ENCODE measurements at regions not wholly inside any gene's neighbourhood (a gene's known extent, or its start where the extent isn't known, plus 50 kb on each side); places are given as distances from the start of the nearest gene placed in this dataset.

- TF ChIP-seq CTCF (conservative IDR thresholded peaks at IDR 0.05; ENCODE audit: low read length) (no peak), EZH2phosphoT487 (IDR thresholded peaks at IDR 0.05; ENCODE audit: borderline replicate concordance) (no peak)
Measured at GRCh38 chr1:30380625-30380984, 342.8 kb downstream of the MATN1 start.
